ENCODE measurements at regions not wholly inside any gene's neighbourhood (a gene's known extent, or its start where the extent isn't known, plus 50 kb on each side); places are given as distances from the start of the nearest gene placed in this dataset.
"Not testable (repeated sequence)": the region's sequence is repeated elsewhere in the genome, so short reads cannot be mapped to it uniquely, and the experiment has no call there.

GRCh38 chr9:21626493-21626892, 144.4 kb upstream of the IFNE start:
- Mint-ChIP-seq H3K4me3 (no peak overlapping the region), H3K4me1 (ENCODE audit: low read depth) (peaks cover 28% of the 10 kb centered on the region), H3K27me3 (ENCODE audit: low read depth) (no peaks in the 10 kb centered on the region), H3K36me3 (ENCODE audit: insufficient read depth in 2 of 2) (peaks cover 2 to 10% of the 10 kb centered on the region in 2 donors), H3K27ac (no peak overlapping the region), H3K9me3 (peaks cover 2 to 4% of the 10 kb centered on the region in 2 donors)
- ATAC-seq (replicated peaks in 1 of 2) (no peak), DNase-seq (no peak)

- not testable (repeated sequence) for ATAC-seq (replicated peaks in 1 of 2); H3K27me3 Mint-ChIP-seq (ENCODE audit: low read depth); DNase-seq; H3K4me3 Mint-ChIP-seq; H3K27ac Mint-ChIP-seq; H3K9me3 Mint-ChIP-seq; H3K36me3 Mint-ChIP-seq (ENCODE audit: insufficient read depth in 2 of 2)
- H3K4me1 Mint-ChIP-seq (ENCODE audit: low read depth) = peaks cover 24% of the 10 kb centered on the region
Observed at GRCh38 chr9:21628954-21629353, 146.8 kb upstream of the IFNE start.

- Mint-ChIP-seq H3K27ac (peak overlapping the region; percentile 42), H3K27me3 (ENCODE audit: low read depth) (no peaks in the 10 kb centered on the region), H3K36me3 (ENCODE audit: insufficient read depth in 2 of 2) (no peaks in the 10 kb centered on the region), H3K4me1 (ENCODE audit: low read depth) (no peaks in the 10 kb centered on the region), H3K9me3 (no peaks in the 10 kb centered on the region), H3K4me3 (no peak overlapping the region)
- no peak for DNase-seq
- no peak for ATAC-seq (replicated peaks in 1 of 2)
Observed at GRCh38 chr9:21634951-21635350, 152.8 kb upstream of the IFNE start.

- Mint-ChIP-seq H3K27ac (no peak overlapping the region), H3K27me3 (ENCODE audit: low read depth) (peaks cover 5% of the 10 kb centered on the region), H3K9me3 (no peaks in the 10 kb centered on the region), H3K4me1 (ENCODE audit: low read depth) (no peaks in the 10 kb centered on the region), H3K4me3 (no peak overlapping the region), H3K36me3 (ENCODE audit: insufficient read depth in 2 of 2) (no peaks in the 10 kb centered on the region)
- ATAC-seq (replicated peaks in 1 of 2) (no peak), DNase-seq (no peak)
Observed at GRCh38 chr9:21638104-21638503, 156.0 kb upstream of the IFNE start.

GRCh38 chr9:21653091-21653490, 149.3 kb upstream of the MTAP start:
- H3K9me3 Mint-ChIP-seq = peaks cover 5 to 7% of the 10 kb centered on the region in 2 donors
- no peak overlapping the region for H3K27ac Mint-ChIP-seq
- H3K4me3 Mint-ChIP-seq = no peak overlapping the region
- peaks cover 2% of the 10 kb centered on the region for H3K27me3 Mint-ChIP-seq (ENCODE audit: low read depth)
- no peak for ATAC-seq (replicated peaks in 1 of 2)
- DNase-seq = no peak
- peaks cover 6 to 12% of the 10 kb centered on the region in 2 donors for H3K36me3 Mint-ChIP-seq (ENCODE audit: insufficient read depth in 2 of 2)
- peaks cover 5% of the 10 kb centered on the region for H3K4me1 Mint-ChIP-seq (ENCODE audit: low read depth)

GRCh38 chr9:21653589-21653988, 148.8 kb upstream of the MTAP start:
- peaks cover 5% of the 10 kb centered on the region for H3K4me1 Mint-ChIP-seq (ENCODE audit: low read depth)
- no peak for DNase-seq
- no peak overlapping the region for H3K27ac Mint-ChIP-seq
- ATAC-seq (replicated peaks in 1 of 2) = no peak
- H3K9me3 Mint-ChIP-seq = peaks cover 5 to 6% of the 10 kb centered on the region in 2 donors
- peaks cover 5% of the 10 kb centered on the region for H3K27me3 Mint-ChIP-seq (ENCODE audit: low read depth)
- H3K36me3 Mint-ChIP-seq (ENCODE audit: insufficient read depth in 2 of 2) = peaks cover 6 to 12% of the 10 kb centered on the region in 2 donors
- no peak overlapping the region for H3K4me3 Mint-ChIP-seq

GRCh38 chr9:21656776-21657674, 145.4 kb upstream of the MTAP start:
- H3K36me3 Mint-ChIP-seq (ENCODE audit: insufficient read depth in 2 of 2) = peaks cover 0 to 2% of the 10 kb centered on the region in 2 donors
- peaks cover 5% of the 10 kb centered on the region for H3K27me3 Mint-ChIP-seq (ENCODE audit: low read depth)
- H3K4me1 Mint-ChIP-seq (ENCODE audit: low read depth) = peaks cover 5% of the 10 kb centered on the region
- DNase-seq (no peak), ATAC-seq (replicated peaks in 1 of 2) (no peak)
- no peaks in the 10 kb centered on the region for H3K9me3 Mint-ChIP-seq
- H3K27ac Mint-ChIP-seq = no peak overlapping the region
- no peak overlapping the region for H3K4me3 Mint-ChIP-seq

GRCh38 chr9:21657966-21658667, 144.3 kb upstream of the MTAP start:
- Mint-ChIP-seq H3K36me3 (ENCODE audit: insufficient read depth in 2 of 2) (peaks cover 0 to 2% of the 10 kb centered on the region in 2 donors), H3K4me3 (no peak overlapping the region), H3K27ac (no peak overlapping the region), H3K9me3 (no peaks in the 10 kb centered on the region), H3K4me1 (ENCODE audit: low read depth) (peaks cover 5% of the 10 kb centered on the region), H3K27me3 (ENCODE audit: low read depth) (peaks cover 5% of the 10 kb centered on the region)
- ATAC-seq (replicated peaks in 1 of 2) (no peak), DNase-seq (no peak)

- no peak overlapping the region for H3K27ac Mint-ChIP-seq
- no peaks in the 10 kb centered on the region for H3K9me3 Mint-ChIP-seq
- H3K27me3 Mint-ChIP-seq (ENCODE audit: low read depth) = peaks cover 13% of the 10 kb centered on the region
- peaks cover 5% of the 10 kb centered on the region for H3K4me1 Mint-ChIP-seq (ENCODE audit: low read depth)
- H3K4me3 Mint-ChIP-seq = no peak overlapping the region
- H3K36me3 Mint-ChIP-seq (ENCODE audit: insufficient read depth in 2 of 2) = no peaks in the 10 kb centered on the region
- ATAC-seq (replicated peaks in 1 of 2) (no peak), DNase-seq (no peak)
Observed at GRCh38 chr9:21660976-21661375, 141.5 kb upstream of the MTAP start.

- H3K9me3 Mint-ChIP-seq = no peaks in the 10 kb centered on the region
- H3K36me3 Mint-ChIP-seq (ENCODE audit: insufficient read depth in 2 of 2) = no peaks in the 10 kb centered on the region
- DNase-seq = no peak
- peaks cover 13% of the 10 kb centered on the region for H3K27me3 Mint-ChIP-seq (ENCODE audit: low read depth)
- no peak for ATAC-seq (replicated peaks in 1 of 2)
- H3K27ac Mint-ChIP-seq = no peak overlapping the region
- no peak overlapping the region for H3K4me3 Mint-ChIP-seq
- no peaks in the 10 kb centered on the region for H3K4me1 Mint-ChIP-seq (ENCODE audit: low read depth)
Observed at GRCh38 chr9:21661626-21662025, 140.8 kb upstream of the MTAP start.

GRCh38 chr9:21668516-21668915, 133.9 kb upstream of the MTAP start:
- no peaks in the 10 kb centered on the region for H3K36me3 Mint-ChIP-seq (ENCODE audit: insufficient read depth in 2 of 2)
- DNase-seq = no peak
- no peak overlapping the region for H3K27ac Mint-ChIP-seq
- peaks cover 0 to 3% of the 10 kb centered on the region in 2 donors for H3K9me3 Mint-ChIP-seq
- H3K27me3 Mint-ChIP-seq (ENCODE audit: low read depth) = peaks cover 28% of the 10 kb centered on the region
- peaks cover 17% of the 10 kb centered on the region for H3K4me1 Mint-ChIP-seq (ENCODE audit: low read depth)
- ATAC-seq (replicated peaks in 1 of 2) = no peak
- no peak overlapping the region for H3K4me3 Mint-ChIP-seq

- Mint-ChIP-seq H3K36me3 (ENCODE audit: insufficient read depth in 2 of 2) (no peaks in the 10 kb centered on the region), H3K27ac (no peak overlapping the region), H3K27me3 (ENCODE audit: low read depth) (peaks cover 22% of the 10 kb centered on the region), H3K4me1 (ENCODE audit: low read depth) (peaks cover 17% of the 10 kb centered on the region), H3K4me3 (no peak overlapping the region), H3K9me3 (peaks cover 0 to 3% of the 10 kb centered on the region in 2 donors)
- DNase-seq (no peak), ATAC-seq (replicated peaks in 1 of 2) (no peak)
Observed at GRCh38 chr9:21669701-21670100, 132.7 kb upstream of the MTAP start.

GRCh38 chr9:21670374-21670773, 132.1 kb upstream of the MTAP start:
- ATAC-seq (replicated peaks in 1 of 2) = peak; percentile 50 to 84
- Mint-ChIP-seq H3K4me1 (ENCODE audit: low read depth) (peaks cover 17% of the 10 kb centered on the region), H3K9me3 (peaks cover 0 to 3% of the 10 kb centered on the region in 2 donors), H3K4me3 (peak overlapping the region; percentile 1 to 11), H3K27ac (no peak overlapping the region), H3K27me3 (ENCODE audit: low read depth) (peaks cover 22% of the 10 kb centered on the region), H3K36me3 (ENCODE audit: insufficient read depth in 2 of 2) (no peaks in the 10 kb centered on the region)
- DNase-seq = peak in 1 of 2 donors; percentile 11
